PC-3 (cell line): ENCODE measurements at regions not wholly inside any gene's neighbourhood (a gene's known extent, or its start where the extent isn't known, plus 50 kb on each side); places are given as distances from the start of the nearest gene placed in this dataset.

Source experiments
- ATAC-seq: fragments of 200-7000 bp; cut with Tn5 transposase; 2 replicates; pipeline ENCODE4 v1.9.1; 2020; ENCODE audit warnings: mild to moderate bottlenecking, moderate library complexity
- BruUV-seq: library from RNA; stranded (reverse); fragments of 400-500 nt; replicated peaks from 2 replicates; lab custom pipeline; 2021; lab: Mats Ljungman, UMichigan
- CTCF ChIA-PET: fragments of 300-600 bp; sonication (Branson Sonifier 250); formaldehyde crosslinking; loops from one replicate; lab custom pipeline; 2022; ENCODE audit warnings: antibody characterized with exemption; lab: Charles Lee
- POLR2A ChIA-PET: fragments of 300-600 bp; sonication (Branson Sonifier 250); formaldehyde crosslinking; loops from one replicate; lab custom pipeline; 2022; ENCODE audit warnings: antibody characterized with exemption; ENCODE audit not compliant: unreplicated experiment; lab: Charles Lee
- DNase-seq: peaks from one replicate; pipeline ENCODE4 v3.0.0-alpha.2; 2015
- H2AFZ ChIP-seq: fragments of 300-600 bp; sonication (generic); 2 replicates; pipeline ENCODE4 v1.6.0; 2016; ENCODE audit warnings: antibody characterized with exemption, low read length
- H3F3A ChIP-seq: fragments of 300-600 bp; sonication (generic); one replicate; pipeline ENCODE4 v1.6.0; 2017; ENCODE audit warnings: antibody characterized with exemption, low read length, control low read depth, mild to moderate bottlenecking; ENCODE audit not compliant: unreplicated experiment
- H3K27ac ChIP-seq: fragments of 300-600 bp; sonication (generic); 2 replicates; pipeline ENCODE4 v1.5.1; 2016; ENCODE audit warnings: mild to moderate bottlenecking, low read length
- H3K27me3 ChIP-seq: fragments of 300-600 bp; sonication (generic); 2 replicates; pipeline ENCODE4 v1.6.1; 2016; ENCODE audit warnings: low read length, mixed read lengths
- H3K36me3 ChIP-seq: fragments of 300-600 bp; sonication (generic); 2 replicates; pipeline ENCODE4 v1.6.1; 2016; ENCODE audit warnings: low read depth, mixed run types, low read length, mixed read lengths
- H3K4me1 ChIP-seq: fragments of 300-600 bp; sonication (generic); 2 replicates; pipeline ENCODE4 v1.5.1; 2016; ENCODE audit warnings: low read length; ENCODE audit not compliant: insufficient read depth
- H3K4me2 ChIP-seq: fragments of 300-600 bp; sonication (generic); 2 replicates; pipeline ENCODE4 v1.6.0; 2016; ENCODE audit warnings: low read length
- H3K4me3 ChIP-seq: fragments of 300-600 bp; sonication (generic); 2 replicates; pipeline ENCODE4 v1.5.1; 2016; ENCODE audit warnings: mild to moderate bottlenecking, low read length, mixed read lengths
- H3K79me2 ChIP-seq: fragments of 300-600 bp; sonication (generic); 2 replicates; pipeline ENCODE4 v1.6.1; 2017; ENCODE audit warnings: low read length, mixed read lengths
- H3K9ac ChIP-seq: fragments of 300-600 bp; sonication (generic); 2 replicates; pipeline ENCODE4 v1.6.0; 2016; ENCODE audit warnings: mild to moderate bottlenecking, low read length
- H3K9me2 ChIP-seq: fragments of 300-600 bp; sonication (generic); replicated peaks from 2 replicates; pipeline ENCODE4 v1.6.1; 2016; ENCODE audit warnings: mixed run types, low read length, mixed read lengths
- H3K9me3 ChIP-seq: fragments of 300-600 bp; sonication (generic); 2 replicates; pipeline ENCODE4 v1.6.1; 2016; ENCODE audit warnings: low read length, mixed read lengths
- H4K20me1 ChIP-seq: fragments of 300-600 bp; sonication (generic); 2 replicates; pipeline ENCODE4 v1.6.1; 2016; ENCODE audit warnings: low read length, mixed read lengths
- EZH2 ChIP-seq: fragments of 300-600 bp; sonication (generic); IDR thresholded peaks from one replicate; pipeline ENCODE4 v1.6.1; 2017; ENCODE audit warnings: antibody characterized with exemption, mild to moderate bottlenecking, low read length; ENCODE audit not compliant: unreplicated experiment
- EZH2phosphoT487 ChIP-seq: fragments of 300-600 bp; sonication (generic); IDR thresholded peaks from 2 replicates; pipeline ENCODE4 v1.6.1; 2018; ENCODE audit warnings: mild to moderate bottlenecking, antibody characterized with exemption, low read length, borderline replicate concordance
- intact Hi-C: fragments of 100-400 bp; cut with micrococcal nuclease; formaldehyde crosslinking; loops from 2 replicates; pipeline ENCODE4 v1.9.0; 2023
- TF ChIP-seq, protein P1 (sequence below): fragments of 300-600 bp; sonication (generic); conservative IDR thresholded peaks from 2 replicates; pipeline ENCODE4 v1.5.1; 2017; ENCODE audit warnings: antibody characterized with exemption, low read depth, mild to moderate bottlenecking, low read length

DNA sequence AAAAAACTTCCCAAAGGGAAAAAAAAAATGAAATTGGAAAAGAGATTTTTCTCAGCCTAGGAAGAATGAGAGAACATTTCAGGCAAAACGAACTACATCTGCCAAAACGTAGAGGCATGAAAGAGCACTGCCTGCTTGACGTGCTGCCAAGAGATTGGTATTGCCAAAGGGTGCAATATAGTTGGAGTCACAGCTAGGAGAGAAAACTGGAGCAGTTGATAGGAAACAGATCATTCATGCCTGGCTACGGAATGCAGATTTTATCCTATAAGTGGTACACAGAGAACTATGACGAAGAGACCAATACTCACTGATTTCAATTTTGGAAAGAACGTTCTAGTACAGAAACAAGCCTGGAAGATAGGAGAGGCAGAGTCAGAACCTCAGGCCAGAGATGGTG, 68.4 kb upstream of the IQCM start:
- CTCF ChIA-PET, result no interaction called here
- no TSS peak for BruUV-seq
- TF ChIP-seq, protein P1, sequence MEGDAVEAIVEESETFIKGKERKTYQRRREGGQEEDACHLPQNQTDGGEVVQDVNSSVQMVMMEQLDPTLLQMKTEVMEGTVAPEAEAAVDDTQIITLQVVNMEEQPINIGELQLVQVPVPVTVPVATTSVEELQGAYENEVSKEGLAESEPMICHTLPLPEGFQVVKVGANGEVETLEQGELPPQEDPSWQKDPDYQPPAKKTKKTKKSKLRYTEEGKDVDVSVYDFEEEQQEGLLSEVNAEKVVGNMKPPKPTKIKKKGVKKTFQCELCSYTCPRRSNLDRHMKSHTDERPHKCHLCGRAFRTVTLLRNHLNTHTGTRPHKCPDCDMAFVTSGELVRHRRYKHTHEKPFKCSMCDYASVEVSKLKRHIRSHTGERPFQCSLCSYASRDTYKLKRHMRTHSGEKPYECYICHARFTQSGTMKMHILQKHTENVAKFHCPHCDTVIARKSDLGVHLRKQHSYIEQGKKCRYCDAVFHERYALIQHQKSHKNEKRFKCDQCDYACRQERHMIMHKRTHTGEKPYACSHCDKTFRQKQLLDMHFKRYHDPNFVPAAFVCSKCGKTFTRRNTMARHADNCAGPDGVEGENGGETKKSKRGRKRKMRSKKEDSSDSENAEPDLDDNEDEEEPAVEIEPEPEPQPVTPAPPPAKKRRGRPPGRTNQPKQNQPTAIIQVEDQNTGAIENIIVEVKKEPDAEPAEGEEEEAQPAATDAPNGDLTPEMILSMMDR, result no peak
- no peak for TF ChIP-seq EZH2
- no peak for TF ChIP-seq EZH2phosphoT487

DNA sequence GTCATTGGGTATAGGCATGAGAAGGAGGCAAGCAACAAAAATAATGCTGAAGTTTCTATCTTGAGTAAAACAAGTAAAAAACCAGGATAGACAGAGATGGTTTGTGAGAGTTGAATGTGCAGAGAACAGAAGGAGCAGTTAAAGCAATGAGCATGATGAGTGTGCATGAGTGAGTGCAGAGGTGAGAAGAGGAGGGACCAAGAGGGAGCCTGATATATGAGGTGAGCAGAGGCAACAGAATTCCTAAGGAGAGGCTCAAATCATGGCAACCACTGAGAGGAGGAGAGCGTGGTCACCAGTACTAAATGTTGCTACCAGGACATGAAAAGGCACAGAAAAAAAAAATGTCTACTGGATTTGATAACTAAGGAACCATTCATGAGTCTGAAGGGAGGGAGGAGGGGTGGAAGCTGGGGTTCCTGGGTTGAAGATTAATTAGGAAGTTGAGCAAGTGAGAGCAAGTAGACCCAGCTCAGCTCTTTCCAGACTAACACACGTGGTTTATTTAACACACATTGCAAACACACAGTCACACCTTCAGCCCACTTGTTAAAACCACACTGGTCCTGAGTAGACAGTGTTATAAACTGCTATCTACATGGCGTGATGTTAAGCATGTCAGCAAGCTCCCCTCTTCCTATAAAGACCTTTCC, 69.0 kb upstream of the IQCM start:
- Histone ChIP-seq H3K9me2 (no peaks in the 10 kb centered on the region), H3K4me1 (no peaks in the 10 kb centered on the region), H3K36me3 (no peaks in the 10 kb centered on the region), H3F3A (no peaks in the 10 kb centered on the region), H3K27me3 (no peaks in the 10 kb centered on the region), H4K20me1 (no peaks in the 10 kb centered on the region), H3K4me3 (no peak overlapping the region), H3K9ac (no peak overlapping the region), H3K9me3 (no peaks in the 10 kb centered on the region), H3K27ac (no peak overlapping the region), H3K79me2 (no peaks in the 10 kb centered on the region), H2AFZ (no peak overlapping the region), H3K4me2 (no peak overlapping the region)
- intact Hi-C loops, result no loop called here
- ATAC-seq, result no peak
- POLR2A ChIA-PET, result no interaction called here
- DNase-seq, result no peak
- CTCF ChIA-PET, result no interaction called here
- BruUV-seq, result no TSS peak
- TF ChIP-seq EZH2phosphoT487, result no peak
- TF ChIP-seq EZH2, result no peak
- TF ChIP-seq, protein P1, result no peak

More for the DNA sequence above, 68.4 kb upstream of the IQCM start:
- H3K4me1 ChIP-seq, result no peaks in the 10 kb centered on the region
- no peak overlapping the region for H2AFZ ChIP-seq
- no peak overlapping the region for H3K4me3 ChIP-seq
- H3K9ac ChIP-seq, result no peak overlapping the region
- H4K20me1 ChIP-seq, result no peaks in the 10 kb centered on the region
- H3K9me3 ChIP-seq, result no peaks in the 10 kb centered on the region
- no peaks in the 10 kb centered on the region for H3K9me2 ChIP-seq
- POLR2A ChIA-PET, result no interaction called here
- H3K36me3 ChIP-seq, result no peaks in the 10 kb centered on the region
- H3K27ac ChIP-seq, result no peak overlapping the region
- no peaks in the 10 kb centered on the region for H3K79me2 ChIP-seq
- DNase-seq (no peak), ATAC-seq (no peak)
- intact Hi-C loops, result no loop called here
- H3F3A ChIP-seq, result no peaks in the 10 kb centered on the region
- no peak overlapping the region for H3K4me2 ChIP-seq
- no peaks in the 10 kb centered on the region for H3K27me3 ChIP-seq

DNA sequence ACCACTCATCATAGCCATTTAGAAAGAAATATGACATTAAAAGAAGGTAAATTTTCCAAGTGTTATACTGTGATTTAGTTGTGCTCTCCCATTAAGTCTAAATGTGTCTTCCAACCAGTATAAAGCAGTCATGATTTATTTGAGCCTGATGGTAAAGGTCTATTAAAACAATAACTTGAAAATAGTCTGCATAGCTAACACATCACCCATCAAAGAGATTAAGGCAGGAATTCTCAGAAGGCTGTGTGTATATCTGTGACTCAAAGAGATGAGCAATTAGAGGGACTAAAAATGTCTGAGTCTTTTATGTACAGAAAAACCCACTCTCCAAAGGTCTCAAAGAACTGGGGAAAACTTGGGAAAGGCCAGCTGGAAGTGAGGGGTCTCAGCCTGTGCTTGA, 70.3 kb upstream of the IQCM start:
- H3K4me1 ChIP-seq, result no peaks in the 10 kb centered on the region
- no peak overlapping the region for H2AFZ ChIP-seq
- no peaks in the 10 kb centered on the region for H3K9me2 ChIP-seq
- H3K4me2 ChIP-seq, result no peak overlapping the region
- H3K27ac ChIP-seq, result no peak overlapping the region
- intact Hi-C loops, result no loop called here
- H3K4me3 ChIP-seq, result no peak overlapping the region
- no peaks in the 10 kb centered on the region for H3K36me3 ChIP-seq
- DNase-seq, result peak; percentile 23
- ChIA-PET POLR2A (no interaction called here), CTCF (no interaction called here)
- no peaks in the 10 kb centered on the region for H3K9me3 ChIP-seq
- no peaks in the 10 kb centered on the region for H3F3A ChIP-seq
- no peak overlapping the region for H3K9ac ChIP-seq
- no peaks in the 10 kb centered on the region for H3K79me2 ChIP-seq
- no peak for TF ChIP-seq EZH2phosphoT487
- no peak for TF ChIP-seq EZH2
- TF ChIP-seq, protein P1, result no peak
- peak; percentile 29; the same call in 1 of the 2 replicates for ATAC-seq
- no peaks in the 10 kb centered on the region for H4K20me1 ChIP-seq
- no peaks in the 10 kb centered on the region for H3K27me3 ChIP-seq
- BruUV-seq, result no TSS peak
